Fibroblast of villous mesenchyme (primary cell): ENCODE measurements at regions not wholly inside any gene's neighbourhood (a gene's known extent, or its start where the extent isn't known, plus 50 kb on each side); places are given as distances from the start of the nearest gene placed in this dataset.

Source experiments
- DNase-seq: peaks from one replicate; pipeline ENCODE4 v3.0.0-alpha.2; 2010; ENCODE audit warnings: low read depth
- H3K4me3 ChIP-seq: 2 replicates; pipeline ENCODE4 v1.5.1; 2011; ENCODE audit warnings: low read depth, mild to moderate bottlenecking, low read length
- TF ChIP-seq, protein P1 (sequence below): IDR thresholded peaks from 2 replicates; pipeline ENCODE4 v1.5.1; 2012; ENCODE audit warnings: low read depth, mild to moderate bottlenecking, low read length; ENCODE audit not compliant: insufficient read depth

DNA sequence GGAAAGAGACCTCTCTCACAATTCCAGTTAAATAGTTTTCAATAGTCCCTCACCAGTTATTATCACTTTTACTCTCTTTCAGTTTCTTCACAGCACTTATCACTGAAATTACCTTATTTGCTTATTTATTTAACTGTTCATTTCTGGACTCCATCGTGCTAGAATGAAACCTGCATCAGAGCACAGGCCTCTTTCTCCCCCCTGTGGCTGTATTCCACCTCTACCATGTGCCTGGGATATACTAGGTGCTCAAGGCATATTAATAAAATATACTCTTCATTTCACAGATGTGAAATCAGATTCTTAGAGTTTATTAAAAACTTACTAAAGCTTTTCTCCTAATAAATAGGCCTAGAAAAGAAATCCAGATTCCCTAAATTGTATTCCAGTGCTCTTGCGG is 308.9 kb upstream of the MON1B start:
- no peak for DNase-seq
- TF ChIP-seq, protein P1, sequence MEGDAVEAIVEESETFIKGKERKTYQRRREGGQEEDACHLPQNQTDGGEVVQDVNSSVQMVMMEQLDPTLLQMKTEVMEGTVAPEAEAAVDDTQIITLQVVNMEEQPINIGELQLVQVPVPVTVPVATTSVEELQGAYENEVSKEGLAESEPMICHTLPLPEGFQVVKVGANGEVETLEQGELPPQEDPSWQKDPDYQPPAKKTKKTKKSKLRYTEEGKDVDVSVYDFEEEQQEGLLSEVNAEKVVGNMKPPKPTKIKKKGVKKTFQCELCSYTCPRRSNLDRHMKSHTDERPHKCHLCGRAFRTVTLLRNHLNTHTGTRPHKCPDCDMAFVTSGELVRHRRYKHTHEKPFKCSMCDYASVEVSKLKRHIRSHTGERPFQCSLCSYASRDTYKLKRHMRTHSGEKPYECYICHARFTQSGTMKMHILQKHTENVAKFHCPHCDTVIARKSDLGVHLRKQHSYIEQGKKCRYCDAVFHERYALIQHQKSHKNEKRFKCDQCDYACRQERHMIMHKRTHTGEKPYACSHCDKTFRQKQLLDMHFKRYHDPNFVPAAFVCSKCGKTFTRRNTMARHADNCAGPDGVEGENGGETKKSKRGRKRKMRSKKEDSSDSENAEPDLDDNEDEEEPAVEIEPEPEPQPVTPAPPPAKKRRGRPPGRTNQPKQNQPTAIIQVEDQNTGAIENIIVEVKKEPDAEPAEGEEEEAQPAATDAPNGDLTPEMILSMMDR: no peak
- H3K4me3 ChIP-seq: no peak overlapping the region

DNA sequence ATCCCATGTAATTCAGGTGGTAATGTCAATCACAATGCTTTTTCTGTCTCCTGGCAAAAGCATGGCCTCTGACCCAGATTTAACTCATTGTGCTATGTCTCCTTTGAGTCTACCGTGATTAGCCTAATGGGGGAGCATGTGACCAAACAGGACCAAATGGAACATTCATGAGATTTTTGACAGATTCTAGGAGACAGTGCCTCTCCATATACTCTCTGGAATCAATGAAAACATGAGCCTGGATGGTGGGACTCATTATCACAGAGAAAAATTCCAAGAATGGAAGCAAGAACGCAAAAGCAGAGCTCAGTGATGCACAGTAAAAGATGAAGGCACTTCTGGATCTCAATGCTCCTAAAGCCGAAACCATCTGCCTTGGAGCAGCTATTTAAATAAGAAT is 307.9 kb upstream of the MON1B start:
- no peak overlapping the region for H3K4me3 ChIP-seq
- TF ChIP-seq, protein P1: no peak
- no peak for DNase-seq

DNA sequence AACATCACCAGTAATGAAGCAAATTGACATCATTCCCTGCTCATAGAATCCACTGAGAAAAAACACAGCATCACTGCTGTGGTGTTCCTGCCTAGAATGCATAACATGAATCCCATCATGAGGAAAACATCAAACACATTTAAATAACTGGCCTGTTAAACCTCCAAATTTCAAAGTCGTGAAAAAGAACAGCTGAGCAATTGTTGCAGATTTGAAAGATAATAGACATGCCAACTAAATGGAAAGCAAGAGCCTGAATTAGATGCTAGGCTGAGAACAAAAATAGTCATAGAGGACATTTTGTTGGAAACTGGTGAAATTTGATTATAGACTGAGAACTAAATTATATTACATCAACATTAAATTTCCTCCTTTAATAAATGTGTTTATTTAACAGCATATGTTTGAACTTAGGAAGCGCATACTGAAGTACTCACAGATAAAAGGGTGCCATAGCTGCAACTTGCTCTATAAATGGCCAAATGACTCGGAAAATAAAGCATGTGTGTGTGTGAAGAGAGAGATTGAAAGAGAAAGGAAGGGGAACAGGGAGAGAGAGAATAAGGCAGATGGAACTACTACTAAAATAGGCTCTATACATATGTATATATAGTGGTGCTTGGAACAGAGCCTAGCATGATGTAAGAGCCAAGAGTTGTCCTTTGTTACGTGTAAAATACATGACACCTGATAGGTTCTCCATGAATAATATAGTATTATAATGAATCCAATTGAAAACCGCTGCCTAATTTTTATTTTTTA is 305.0 kb upstream of the MON1B start:
- DNase-seq: no peak
- no peak overlapping the region for H3K4me3 ChIP-seq
- TF ChIP-seq, protein P1: no peak

- TF ChIP-seq, protein P1: no peak
- DNase-seq: no peak
Observed at GRCh38 chr16:76897816-76898215, 293.2 kb upstream of the MON1B start.

GRCh38 chr16:76899767-76900166 is 291.2 kb upstream of the MON1B start:
- no peak overlapping the region for H3K4me3 ChIP-seq
- TF ChIP-seq, protein P1: no peak
- DNase-seq: no peak

More at GRCh38 chr16:76897816-76898215, 293.2 kb upstream of the MON1B start:
- H3K4me3 ChIP-seq: no peak overlapping the region

DNA sequence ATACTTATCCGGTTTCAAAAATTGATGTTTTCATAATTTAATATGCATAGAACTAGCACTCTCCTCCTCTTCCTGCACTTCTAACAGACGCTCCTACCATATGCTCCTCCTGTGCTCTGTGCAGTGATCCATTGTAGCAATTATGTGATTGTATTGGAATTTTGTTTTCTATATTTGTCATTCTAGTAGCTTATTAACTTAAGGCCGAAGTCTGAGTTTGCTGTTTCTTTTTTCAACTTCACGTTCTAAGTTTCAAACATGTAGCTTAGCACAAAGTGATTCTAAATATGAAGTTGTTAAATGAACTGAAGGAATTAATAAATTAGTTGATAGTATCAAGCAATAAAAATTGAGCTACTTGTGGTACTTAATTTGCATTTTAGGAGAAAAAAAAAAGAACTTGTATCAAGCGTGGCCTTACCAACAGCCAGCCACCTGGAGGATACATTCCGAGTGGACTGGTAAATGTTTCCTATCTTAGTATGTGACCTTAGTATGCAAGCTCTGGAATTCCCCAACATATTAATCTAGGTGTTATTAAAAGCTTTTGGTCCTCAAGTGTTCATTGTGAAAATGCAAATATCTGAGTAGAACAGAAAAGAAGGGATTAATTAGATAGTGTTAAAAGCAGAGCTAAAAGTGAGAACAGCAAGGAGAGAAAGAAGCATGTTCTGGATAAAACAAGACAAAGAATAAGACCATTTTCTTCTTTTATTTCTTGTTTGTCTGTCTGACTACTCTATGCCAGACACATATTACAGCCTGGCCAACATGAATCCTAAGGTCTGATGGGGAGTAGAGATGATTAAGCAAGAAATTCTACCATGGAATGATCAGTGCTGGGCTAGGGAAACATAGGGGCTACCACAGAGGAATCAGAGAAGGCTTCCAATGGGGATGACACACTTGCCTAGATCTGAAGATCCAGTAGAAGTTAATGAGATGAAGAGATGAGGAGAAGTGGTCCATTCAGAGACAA is 290.4 kb upstream of the MON1B start:
- no peak for DNase-seq
- no peak overlapping the region for H3K4me3 ChIP-seq
- TF ChIP-seq, protein P1: no peak
